HG02884 (cell line): ENCODE measurements at regions not wholly inside any gene's neighbourhood (a gene's known extent, or its start where the extent isn't known, plus 50 kb on each side); places are given as distances from the start of the nearest gene placed in this dataset.

ENCODE experiments used
- ATAC-seq: cut with Tn5 transposase; IDR thresholded peaks from one replicate; pipeline ENCODE4 v1.9.1; 2021; ENCODE audit warnings: mild to moderate bottlenecking, moderate library complexity; ENCODE audit not compliant: unreplicated experiment

DNA sequence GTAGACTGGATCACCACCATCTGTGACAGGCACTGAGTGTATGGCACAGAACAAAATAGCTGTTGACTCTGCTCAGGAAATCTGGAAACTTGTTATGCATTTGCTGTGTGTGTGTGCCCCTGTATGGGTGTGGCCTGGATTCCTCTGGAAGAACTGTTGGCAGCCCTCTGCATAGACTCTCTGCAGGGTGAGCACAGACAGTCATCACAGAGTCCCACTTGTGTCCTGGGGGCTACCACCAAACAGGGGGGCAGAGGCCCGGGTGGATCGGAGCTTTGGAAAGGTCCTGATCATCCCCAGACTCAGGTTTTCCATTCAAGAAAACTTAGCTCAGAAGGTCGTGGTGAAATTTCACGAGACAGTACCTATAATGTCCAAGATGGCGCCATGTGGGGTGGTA lies 258.6 kb downstream of the SOX11 start:
- no peak for ATAC-seq

DNA sequence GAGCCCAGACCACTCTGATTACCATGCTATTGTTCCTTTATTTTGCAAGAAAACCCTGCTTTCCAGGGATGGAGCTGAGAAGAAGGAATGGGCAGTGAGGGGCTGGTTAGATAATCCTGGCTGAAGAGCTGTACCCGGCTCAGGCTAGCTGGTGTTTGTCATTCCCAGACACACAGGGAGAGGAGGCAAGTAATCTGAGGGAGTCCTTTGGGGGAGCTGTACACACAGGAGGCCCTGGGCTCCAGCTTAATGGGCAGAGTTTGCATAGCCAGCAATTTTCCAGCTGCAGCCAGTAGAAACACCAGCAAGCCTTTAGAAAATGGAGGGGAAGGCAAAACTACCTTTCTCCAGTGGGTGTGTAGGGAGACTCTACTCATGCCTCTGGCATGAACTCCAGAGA lies 259.3 kb downstream of the SOX11 start:
- no peak for ATAC-seq

DNA sequence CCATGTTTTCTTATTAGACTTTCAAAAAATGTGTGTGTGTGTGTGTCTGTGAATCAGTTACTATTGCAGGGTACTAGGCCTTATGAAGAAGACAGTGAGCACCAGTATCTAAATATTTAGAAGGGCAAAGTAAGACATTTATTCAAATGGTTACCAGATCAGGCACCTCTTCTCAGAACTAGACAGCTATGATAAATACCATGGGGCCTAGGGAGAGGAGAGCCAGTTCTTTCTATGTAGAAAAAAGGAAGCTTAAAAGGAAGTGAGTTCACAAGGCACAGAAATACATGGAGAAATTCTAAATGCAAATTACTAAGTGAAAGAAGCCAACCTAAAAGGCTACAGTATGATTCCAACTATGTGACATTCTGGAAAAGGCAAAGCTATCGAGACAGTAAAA lies 261.3 kb downstream of the SOX11 start:
- ATAC-seq = no peak

DNA sequence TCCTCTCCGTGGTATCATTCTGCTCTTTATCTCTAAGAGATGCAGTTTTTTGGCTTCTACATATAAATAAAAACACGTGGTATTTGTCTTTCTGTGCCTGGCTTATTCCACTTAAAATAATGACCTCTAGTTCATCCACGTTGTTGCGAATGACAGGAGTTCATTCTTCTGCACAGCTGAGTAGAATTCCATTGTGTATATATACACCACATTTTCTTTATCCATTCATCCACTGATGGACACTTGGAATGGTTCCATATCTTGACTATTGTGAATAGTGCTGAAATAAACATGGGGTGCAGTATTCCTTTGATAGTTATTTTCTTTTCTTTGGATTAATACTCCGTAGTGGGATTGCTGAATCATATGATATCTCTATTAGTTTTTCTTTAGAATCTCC lies 262.3 kb downstream of the SOX11 start:
- no peak for ATAC-seq

DNA sequence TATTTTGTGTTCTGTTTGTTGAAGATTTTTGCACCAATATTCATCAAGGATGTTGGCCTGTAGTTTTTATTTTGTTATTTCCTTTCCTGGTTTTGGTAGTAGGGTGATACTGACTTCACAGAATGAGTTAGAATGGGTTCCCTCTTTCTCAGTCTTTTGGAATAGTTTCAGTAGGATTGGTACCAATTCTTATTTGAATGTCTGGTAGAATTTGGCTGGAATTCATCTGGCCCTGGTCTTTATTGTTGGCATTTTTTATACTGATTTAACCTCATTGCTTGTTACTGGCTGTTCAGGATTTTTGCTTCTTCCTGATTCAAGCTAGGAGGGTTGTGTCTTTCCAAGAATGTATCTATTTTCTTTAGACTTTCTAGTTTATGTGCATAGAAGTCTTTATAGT lies 263.7 kb downstream of the SOX11 start:
- ATAC-seq = no peak

DNA sequence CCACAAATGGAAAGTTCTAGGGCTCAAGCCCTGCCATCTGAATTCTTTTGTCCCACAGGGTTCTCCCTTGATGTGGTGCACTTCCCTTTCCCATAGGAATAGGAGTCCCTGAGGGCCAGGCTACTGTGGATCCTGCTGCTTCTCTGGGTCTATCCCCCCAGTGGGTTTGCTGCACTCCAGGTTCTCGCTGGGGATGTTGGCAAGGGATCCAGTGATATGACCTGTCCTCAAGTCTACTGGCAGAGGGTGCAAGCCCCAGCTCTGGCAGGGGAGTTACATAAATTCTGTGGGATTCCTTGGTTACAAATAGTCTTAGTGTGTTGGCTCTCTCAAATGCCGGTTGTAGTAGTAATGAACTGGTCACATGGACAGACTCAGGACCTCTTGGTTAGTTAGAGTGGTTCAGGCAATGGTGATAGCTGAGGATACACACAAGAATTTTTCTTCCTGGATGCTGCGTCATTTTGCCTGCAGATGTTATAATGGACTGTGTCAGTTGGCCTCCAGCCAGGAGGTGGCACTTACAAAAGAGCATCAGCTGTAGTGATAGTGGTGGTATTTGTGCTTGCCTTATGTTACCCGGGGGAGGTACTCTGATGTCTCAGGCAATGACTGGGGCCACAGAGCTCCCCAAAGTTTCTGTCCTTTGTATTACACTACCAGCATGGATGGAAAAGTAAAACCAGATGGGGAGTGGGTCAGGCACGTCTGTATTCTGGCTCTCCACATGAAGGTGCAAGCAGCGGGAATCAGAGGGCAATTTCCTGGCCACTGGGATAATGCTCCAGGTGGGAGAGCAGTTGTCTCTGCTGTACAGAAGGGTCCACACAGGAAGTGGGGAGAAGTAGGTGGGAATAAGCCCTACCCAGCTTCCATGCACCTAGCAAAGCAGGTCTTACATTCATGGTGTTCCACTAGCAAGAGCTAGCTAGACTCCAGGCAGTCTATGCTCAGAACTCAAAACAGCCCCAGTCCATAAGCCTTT lies 267.9 kb downstream of the SOX11 start:
- no peak for ATAC-seq

DNA sequence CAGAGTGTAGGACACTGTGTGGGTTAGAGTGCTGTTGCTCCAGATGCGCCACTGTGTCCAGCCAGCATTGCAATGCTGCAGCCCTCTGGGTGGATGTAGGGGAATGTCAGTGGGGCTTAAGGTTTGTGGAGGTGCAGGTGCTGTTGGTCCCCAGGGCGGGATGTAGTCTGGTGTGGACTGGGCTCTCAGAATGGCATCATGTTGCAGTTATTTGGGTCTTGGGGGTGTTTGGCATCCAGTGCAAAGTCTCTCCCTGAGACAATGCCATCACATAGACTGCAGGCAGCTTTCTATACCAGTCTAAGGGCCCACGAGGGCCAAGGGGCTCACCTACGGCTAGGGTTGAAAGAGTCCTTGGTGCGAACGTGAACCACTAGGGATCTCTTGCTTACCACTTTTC lies 275.3 kb downstream of the SOX11 start:
- no peak for ATAC-seq

DNA sequence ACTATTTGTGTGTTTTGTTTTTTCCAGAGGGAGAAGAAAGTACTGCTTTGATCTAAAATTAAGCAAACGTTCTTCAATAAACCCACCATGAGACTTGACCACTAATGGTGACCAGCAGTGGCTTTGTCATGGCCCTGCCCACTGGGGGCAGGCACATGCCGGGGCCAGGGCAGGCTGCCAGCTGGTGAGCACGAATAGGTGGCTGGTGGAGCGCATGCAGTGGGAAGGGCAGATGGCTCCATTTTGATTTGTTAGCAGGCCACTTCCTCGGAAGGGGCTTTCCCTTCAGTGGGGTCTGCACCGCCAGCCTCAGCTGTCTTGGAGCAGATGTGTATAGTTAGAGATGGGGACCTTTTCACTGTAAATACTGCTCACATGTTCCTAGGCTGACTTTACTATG lies 277.1 kb downstream of the SOX11 start:
- no peak for ATAC-seq

DNA sequence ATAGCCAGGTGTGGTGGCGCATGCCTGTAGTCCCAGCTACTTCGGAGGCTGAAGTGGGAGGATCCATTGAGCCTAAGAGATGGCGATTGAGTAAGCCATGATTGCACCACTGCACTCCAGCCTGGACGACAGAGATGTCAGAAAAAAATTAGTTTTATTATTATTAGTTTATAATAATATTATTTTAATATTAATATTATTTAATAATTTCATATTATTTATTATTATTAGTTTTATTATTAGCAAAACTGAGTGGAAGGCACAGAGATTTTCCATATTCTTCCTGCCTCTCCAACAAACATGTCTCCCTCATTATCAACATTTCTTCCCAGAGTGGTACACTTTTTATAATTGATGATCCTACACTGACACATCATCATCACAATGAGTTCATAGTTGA lies 278.2 kb downstream of the SOX11 start:
- ATAC-seq = no peak

DNA sequence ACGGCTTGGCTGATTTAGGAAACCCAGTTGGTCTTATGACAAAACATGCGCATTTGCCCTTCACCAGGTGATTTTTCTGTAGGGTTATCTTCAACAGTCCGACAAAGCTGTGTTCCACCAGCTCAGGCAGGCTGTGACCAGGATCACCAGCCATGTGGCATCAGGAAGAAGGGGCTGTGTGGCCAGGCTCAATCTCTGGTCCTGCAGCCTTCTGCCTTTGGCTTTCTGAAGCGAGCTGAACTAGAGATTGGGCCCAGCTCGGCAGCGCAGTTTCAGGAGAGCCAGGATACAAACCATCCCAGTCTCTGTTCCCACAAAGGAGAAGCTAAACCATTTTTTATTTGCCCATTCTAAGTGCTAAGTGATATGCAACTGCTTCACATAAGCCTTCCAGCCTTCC lies 282.3 kb downstream of the SOX11 start:
- ATAC-seq = no peak

DNA sequence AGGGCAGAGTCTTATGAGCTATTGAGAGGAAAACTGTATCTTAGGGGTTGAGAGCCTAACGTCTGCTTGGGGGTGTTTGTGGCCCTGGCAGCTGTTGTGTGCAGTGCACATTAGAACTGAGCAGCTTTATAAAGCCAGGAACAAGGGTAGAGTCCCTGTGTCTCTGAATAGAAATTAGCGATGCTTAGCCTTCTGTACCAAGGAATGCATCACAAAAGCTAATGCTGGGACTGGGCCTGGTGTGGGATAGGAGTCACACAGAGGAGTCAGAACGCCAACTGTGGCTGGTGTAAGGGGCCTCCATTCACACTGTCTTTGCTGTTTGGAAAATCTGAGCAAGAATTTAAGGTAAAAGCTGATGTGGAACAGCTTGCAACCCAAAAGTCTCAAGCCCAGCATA lies 283.2 kb downstream of the SOX11 start:
- ATAC-seq = no peak

DNA sequence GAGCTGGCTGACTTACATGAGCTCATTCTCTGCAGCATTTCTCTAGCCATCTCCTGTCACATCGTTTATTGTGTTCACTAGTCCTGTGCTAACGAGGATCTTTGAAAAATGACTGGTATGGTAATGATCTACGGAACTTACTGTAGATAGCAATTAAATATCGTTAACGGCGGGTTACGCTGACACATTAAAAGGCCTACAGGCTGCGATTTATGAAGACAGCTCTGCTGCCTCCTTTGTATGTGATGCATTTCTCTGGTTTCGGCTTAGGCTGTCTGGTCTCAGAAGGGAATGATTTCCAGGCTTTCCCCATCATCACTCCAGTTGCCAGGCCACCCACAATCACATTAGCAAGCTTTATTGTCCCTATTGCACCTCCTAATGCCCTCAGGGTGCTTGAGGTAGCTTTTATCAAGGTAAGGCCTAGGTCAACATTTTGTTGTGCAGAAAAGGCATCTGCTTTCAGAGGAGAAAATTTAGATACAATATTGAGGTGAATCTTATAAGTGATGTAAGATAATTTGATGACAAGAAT lies 284.4 kb downstream of the SOX11 start:
- no peak for ATAC-seq

DNA sequence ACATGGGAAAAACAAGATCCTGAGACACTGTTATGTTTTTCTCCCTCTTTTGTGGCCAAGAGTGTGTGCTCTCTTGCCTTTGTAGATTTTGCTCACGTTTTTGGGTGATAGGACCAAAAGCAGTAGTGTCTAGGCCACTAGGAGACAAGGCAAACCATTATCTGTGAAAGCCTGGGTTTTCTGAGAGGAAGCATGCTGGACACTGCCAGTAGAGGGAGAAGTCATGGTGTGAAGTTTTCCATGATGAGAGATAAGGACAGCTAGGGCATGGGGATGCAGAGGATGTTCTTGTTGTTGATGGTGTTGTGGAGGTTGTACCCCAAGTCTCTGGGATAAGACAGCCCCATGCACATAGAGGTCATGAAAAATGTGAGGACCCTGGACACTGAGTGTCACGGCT lies 285.3 kb downstream of the SOX11 start:
- no peak for ATAC-seq

DNA sequence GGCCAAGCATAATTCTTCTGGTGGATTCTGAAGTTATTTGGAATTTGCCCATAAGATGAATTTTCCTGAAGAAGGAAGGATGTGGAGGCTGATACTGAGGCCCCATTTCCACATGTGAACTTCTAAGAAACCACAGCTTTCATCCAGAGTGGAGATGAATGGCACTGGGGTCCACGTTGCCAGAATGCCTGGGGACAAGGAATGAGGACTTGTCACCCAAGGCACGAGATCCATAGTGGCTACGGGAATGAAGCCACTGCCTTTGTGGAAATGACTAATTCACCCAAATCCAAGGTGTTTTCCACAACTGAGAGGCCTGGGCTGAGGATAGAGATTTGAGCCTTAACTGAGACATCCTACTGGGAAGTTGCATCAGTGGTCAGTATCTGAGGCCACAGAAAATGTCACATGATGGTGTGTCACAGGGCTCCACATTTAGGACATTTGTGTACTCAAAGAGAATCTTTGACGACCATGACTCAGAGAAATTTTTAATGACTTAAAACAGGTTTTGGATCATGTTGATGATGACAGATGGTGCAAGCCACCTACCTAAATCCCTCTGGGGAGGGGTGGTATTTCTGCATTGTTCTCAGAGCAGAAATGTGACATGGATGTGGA lies 286.1 kb downstream of the SOX11 start:
- ATAC-seq = no peak

DNA sequence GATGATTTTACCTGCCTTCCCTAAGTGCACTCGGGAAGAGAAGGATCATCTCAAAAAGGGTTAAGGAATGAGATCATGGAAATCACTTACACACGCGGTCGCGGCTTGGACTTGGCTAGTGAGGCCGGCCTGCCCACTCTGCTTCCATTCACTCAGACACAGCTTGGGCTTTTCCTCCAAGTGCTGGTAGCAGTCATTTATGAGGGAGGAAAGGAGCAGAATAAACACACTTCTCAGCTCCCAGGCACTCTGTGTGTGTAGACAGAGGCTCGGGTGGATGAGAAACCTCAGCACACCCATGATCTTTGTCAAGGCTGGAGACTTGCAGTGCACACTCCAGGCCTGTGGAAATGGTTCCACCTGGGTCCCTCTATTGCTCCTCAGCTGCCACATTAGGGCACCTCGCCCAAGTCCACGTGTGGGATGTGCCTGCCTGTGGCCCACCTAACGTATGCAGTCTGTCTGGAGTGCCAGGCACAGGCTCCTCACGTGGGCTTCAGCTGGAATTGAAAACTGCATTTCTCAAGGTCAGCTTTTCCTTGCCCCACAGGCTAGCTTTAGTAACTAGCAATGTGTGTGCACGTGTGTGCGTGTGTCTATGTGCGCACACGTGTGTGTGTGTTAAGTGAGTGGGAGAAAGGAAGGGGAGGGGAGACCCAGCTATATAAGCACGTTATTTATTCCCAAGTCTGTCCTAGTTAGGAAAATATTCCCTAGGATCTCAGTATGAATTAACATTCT lies 288.4 kb downstream of the SOX11 start:
- no peak for ATAC-seq

DNA sequence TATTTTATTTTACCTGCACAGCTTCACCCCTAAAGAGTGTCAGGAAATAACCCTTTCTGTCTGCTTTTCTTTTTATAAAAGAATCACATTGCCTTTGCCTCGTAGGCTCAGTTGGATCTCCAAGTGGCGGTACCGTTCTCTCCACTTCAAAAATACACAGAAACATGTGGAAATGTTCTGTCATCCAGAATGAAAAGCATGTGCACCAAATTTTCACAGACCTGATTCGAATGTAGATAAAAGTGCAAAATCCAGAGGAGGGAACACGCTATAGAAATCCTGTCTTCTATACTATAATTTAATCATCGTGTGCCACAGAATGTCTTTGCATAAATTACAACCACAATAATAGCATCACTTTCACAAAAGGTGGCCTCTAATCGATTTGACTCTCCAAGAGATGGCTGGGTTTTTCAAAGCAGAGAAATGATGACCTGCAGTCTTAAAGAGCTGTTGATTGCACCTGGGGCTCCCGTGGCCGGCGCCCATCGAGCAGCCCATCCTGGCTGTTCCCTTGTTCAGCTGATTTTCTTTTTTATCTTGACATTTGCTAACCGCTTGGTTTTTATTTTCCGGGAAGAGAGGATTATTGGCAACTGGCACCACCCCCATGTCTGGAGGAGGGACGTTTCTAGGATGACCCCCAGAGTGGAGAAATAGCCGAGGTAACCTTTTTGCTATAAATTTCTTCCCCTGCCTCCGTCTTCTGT lies 290.2 kb downstream of the SOX11 start:
- no peak for ATAC-seq

DNA sequence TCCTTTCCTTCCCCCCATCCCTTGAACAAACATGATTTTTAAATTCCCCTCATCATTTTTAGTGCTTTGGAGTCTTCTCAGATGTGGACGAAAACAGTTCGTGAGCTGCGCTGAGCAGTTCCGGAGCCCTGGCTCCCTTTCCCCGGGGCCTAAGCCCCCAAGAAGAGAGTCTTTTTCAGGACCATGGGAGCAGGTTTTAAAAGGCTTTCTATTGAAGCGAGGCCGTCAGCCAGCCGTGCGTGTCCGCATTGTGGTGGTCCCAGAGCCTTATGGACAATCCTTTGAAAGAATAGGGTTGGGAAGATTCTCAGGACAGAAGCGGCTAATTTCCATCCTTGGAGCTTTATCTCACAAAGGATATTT lies 290.7 kb downstream of the SOX11 start:
- ATAC-seq = no peak

DNA sequence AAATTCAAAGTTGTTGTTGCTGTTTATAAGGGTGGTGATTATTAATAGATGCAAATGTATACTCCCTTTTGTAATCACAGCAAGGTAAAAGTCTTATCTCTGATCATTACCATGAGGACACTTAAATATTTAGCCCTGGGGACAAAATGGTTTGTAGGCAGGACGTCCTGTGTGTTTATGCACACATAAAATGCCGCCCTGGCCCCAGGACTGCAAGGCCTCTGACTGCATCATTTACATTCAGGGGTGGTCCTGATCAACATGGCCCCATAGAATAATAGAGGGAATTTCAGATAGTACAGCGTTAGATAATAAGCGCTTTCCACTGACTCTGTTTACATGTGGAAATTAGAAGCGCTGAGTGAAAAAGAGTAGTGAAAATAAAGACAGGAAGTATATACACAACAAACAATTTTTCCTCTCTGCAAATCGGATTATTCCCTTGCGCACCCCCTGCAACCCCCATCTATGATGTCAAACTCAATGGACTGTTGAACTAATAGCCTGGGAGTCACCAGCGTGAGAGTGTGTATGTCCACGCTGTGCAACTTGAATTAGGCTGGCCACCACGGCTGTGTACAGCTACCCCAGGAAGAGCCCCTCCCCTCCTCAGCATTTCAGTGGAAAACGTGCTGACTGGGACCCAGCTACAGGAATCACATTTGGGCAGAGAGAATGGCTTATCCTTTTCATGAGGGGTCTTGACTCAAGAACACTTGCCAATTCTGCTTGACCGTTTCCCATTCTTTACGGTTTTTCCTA lies 291.5 kb downstream of the SOX11 start:
- ATAC-seq = no peak

DNA sequence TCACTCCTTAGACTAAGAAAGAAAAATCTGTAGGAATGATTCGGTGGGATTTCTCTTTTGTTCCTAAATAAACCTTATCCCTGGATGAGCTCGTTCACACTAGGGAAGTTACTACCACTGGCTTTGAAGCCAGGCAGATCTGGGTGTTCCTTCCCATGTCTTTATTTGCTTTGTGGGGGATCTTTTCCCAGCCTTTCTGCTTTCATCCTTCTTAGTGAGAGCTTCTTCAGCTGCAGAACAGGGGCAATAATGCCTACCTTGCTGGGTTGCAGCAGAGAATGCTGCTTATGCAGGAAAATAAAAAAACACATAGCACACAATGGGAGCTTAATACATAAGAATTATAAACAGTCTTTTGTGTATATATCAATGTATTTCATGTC lies 292.1 kb downstream of the SOX11 start:
- ATAC-seq = no peak

DNA sequence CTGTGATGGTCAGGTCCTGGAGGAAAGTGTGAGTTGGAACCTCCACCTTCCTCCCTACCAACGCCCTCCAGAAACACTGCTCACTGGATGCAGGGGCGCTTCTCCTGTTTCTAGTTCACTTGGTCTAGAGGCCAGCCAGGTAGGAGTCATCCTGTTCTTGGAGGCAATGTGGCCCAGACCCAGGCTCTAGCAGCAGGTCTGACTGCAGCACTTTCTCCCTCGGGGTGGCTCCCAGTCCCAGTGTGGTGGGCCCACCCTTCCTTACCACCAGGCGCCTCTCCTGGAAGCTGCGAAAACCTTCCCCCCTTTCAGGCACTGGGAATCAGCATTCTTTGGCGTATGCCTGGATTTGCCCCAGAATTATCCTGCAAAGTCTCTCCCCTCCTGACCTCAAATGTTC lies 292.8 kb downstream of the SOX11 start:
- ATAC-seq = no peak
